ENCODE measurements at regions not wholly inside any gene's neighbourhood (a gene's known extent, or its start where the extent isn't known, plus 50 kb on each side); places are given as distances from the start of the nearest gene placed in this dataset.
"Not testable (repeated sequence)": the region's sequence is repeated elsewhere in the genome, so short reads cannot be mapped to it uniquely, and the experiment has no call there.

DNA sequence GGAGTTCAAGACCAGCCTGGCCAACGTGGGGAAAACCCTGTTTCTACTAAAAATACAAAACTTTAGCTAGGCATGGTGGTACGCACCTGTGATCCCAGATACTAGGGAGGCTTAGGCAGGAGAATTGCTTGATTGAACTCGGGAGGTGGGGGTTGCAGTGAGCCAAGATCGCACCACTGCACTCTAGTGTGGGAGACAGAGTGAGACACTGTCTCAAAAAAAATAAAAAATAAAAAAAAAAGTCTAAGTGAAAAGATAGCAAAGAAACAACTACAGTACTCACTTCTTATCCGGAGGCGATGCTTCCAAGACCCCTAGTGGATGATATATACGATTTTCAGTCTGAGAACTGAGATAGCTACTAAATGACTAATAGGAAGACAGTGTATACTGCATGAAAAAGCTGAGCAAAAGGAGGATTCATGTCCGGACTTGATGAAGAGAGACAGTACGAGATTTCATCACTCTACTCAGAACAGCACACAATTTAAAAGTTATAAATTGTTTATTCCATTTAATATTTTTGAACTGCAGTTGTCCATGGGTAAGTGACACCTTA is 138.7 kb upstream of the GOLGA6L6 start:
- not testable (repeated sequence) for H3K4me3 ChIP-seq (ENCODE audit: low read depth, low read length); H3K4me1 ChIP-seq; H3K9me3 ChIP-seq; H3K27me3 ChIP-seq; H3K36me3 ChIP-seq; DNase-seq

DNA sequence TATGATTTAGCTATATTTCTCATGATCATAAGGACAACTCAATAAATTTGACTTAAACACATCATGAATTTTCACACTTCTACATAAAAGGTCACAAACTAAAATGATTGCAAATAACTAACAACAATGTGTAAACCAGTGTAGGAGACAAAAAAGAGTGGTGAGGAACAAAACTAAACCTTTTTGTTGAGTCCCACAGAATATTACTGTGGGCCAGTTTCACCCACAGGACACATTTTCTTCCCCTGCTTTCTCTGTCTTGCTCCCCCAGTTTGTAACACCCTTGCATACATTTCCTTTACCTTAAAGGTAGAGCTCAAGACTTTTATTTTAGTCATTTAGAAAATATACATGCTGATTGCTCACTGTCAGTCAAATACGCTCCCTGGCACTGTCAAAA is 130.9 kb upstream of the GOLGA6L6 start:
- H3K27me3 ChIP-seq, result no peaks in the 10 kb centered on the region
- no peak for DNase-seq
- TF ChIP-seq, protein P1, sequence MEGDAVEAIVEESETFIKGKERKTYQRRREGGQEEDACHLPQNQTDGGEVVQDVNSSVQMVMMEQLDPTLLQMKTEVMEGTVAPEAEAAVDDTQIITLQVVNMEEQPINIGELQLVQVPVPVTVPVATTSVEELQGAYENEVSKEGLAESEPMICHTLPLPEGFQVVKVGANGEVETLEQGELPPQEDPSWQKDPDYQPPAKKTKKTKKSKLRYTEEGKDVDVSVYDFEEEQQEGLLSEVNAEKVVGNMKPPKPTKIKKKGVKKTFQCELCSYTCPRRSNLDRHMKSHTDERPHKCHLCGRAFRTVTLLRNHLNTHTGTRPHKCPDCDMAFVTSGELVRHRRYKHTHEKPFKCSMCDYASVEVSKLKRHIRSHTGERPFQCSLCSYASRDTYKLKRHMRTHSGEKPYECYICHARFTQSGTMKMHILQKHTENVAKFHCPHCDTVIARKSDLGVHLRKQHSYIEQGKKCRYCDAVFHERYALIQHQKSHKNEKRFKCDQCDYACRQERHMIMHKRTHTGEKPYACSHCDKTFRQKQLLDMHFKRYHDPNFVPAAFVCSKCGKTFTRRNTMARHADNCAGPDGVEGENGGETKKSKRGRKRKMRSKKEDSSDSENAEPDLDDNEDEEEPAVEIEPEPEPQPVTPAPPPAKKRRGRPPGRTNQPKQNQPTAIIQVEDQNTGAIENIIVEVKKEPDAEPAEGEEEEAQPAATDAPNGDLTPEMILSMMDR (IDR thresholded peaks at IDR 0.05; ENCODE audit: low read depth, low read length), result no peak
- no peaks in the 10 kb centered on the region for H3K36me3 ChIP-seq
- no peaks in the 10 kb centered on the region for H3K9me3 ChIP-seq
- no peak overlapping the region for H3K4me3 ChIP-seq (ENCODE audit: low read depth, low read length)
- no peaks in the 10 kb centered on the region for H3K4me1 ChIP-seq

DNA sequence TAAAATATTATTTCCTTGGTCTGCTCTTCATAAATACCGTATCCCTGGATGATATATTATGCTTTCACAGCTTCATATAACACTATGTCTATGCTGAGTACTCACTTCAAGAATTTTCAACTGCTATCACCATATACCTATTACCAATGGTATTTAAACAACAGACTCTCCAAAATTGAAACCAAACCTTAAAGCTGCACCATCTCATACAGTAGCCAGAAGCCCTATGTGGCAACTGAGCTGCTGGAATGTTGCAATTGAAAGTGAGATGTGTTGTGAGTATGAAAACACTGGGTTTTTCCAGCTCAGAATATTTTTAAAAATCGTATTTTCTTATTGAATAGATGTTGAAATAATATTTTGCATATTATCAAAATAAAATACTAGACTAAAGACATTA is 130.1 kb upstream of the GOLGA6L6 start:
- no peak overlapping the region for H3K4me3 ChIP-seq (ENCODE audit: low read depth, low read length)
- no peaks in the 10 kb centered on the region for H3K4me1 ChIP-seq
- DNase-seq, result no peak
- H3K9me3 ChIP-seq, result no peaks in the 10 kb centered on the region
- TF ChIP-seq, protein P1 (IDR thresholded peaks at IDR 0.05; ENCODE audit: low read depth, low read length), result no peak
- H3K27me3 ChIP-seq, result no peaks in the 10 kb centered on the region
- H3K36me3 ChIP-seq, result no peaks in the 10 kb centered on the region

DNA sequence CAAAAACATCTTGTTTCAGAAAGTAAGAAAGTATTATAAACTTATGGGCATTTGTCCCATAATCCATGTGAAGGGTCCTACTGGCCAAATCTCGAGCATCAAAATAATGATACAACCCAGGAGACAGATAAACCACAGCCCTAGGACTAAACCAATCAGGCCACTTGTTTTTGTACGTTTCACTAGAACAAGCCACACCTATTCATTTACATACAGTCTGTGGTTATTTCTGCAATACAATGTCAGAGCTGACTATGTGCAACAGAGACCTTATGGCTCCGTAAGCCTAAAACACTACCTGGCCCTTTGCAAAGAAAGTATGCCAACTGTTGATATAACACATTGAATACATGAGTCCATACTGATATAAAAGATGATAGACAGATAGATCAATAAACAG is 124.8 kb upstream of the GOLGA6L6 start:
- H3K27me3 ChIP-seq; H3K36me3 ChIP-seq; DNase-seq; H3K4me1 ChIP-seq; H3K9me3 ChIP-seq; H3K4me3 ChIP-seq (ENCODE audit: low read depth, low read length): not testable (repeated sequence)

DNA sequence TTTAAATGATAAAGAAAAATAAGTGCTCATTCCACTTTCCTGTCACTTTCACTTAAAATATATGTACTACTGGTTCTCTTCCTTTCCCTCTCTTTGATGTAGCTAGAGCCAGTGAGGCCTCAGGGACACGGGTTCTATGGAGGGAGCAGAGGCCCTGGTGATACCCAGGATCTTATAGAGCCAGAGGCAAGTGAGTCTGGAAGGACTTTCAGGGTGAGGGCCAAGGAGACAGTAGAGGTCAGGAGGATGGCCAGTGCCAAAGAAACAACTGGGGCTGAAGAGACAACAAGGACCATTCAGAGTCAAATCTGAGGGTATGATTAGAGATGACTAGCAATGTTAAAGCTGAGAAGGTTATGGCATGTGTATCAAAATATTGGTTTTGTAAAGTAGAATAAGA is 124.1 kb upstream of the GOLGA6L6 start:
- H3K36me3 ChIP-seq, result no peaks in the 10 kb centered on the region

DNA sequence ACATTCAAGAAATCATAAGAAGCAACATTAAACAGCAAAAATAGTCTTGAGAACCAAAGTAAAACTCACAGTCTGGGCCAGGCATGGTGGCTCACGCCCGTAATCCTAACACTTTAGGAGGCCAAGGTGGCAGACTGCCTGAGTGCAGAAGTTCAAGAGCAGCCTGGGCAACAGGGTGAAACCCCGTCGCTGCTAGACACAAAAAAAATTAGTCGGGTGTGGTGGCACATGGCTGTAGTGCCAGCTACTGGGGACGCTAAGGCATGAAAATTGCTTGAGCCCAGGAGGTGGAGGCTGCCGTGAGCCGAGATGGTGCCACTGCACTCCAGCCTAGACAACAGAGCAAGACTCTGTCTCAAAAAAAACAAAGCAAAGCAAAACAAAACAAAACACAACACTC is 117.7 kb upstream of the GOLGA6L6 start:
- Histone ChIP-seq H3K4me1 (no peaks in the 10 kb centered on the region), H3K27me3 (no peaks in the 10 kb centered on the region), H3K4me3 (ENCODE audit: low read depth, low read length) (no peak overlapping the region), H3K36me3 (no peaks in the 10 kb centered on the region), H3K9me3 (no peaks in the 10 kb centered on the region; the same call in 1 of the 2 replicates)
- TF ChIP-seq, protein P1 (IDR thresholded peaks at IDR 0.05; ENCODE audit: low read depth, low read length), result no peak
- no peak for DNase-seq

More for the DNA sequence above, 124.1 kb upstream of the GOLGA6L6 start:
- DNase-seq, result no peak
- Histone ChIP-seq H3K27me3 (no peaks in the 10 kb centered on the region), H3K4me1 (no peaks in the 10 kb centered on the region), H3K9me3 (no peaks in the 10 kb centered on the region), H3K4me3 (ENCODE audit: low read depth, low read length) (no peak overlapping the region)
- TF ChIP-seq, protein P1 (IDR thresholded peaks at IDR 0.05; ENCODE audit: low read depth, low read length), result no peak

DNA sequence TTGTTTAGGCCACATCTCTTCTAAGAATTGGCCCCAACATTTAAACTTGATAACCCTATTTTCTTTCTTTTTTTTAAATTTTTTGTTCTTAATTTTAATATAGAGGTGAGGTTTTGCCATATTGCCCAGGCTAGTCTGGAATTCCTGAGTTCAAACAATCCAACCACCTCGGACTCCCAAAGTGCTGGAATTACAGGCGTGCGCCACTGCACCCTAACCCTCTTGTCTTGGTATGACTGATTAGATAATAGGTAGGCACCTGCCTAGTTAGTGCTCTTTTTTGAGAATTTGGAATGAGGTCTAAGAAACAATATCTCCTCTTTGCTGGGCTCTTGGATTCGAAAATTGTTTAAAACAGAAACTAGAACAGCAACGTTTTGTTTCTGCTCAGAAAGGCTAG is 116.4 kb upstream of the GOLGA6L6 start:
- no peak overlapping the region for H3K4me3 ChIP-seq (ENCODE audit: low read depth, low read length)
- DNase-seq, result no peak
- H3K36me3 ChIP-seq, result no peaks in the 10 kb centered on the region
- no peaks in the 10 kb centered on the region for H3K4me1 ChIP-seq
- H3K27me3 ChIP-seq, result no peaks in the 10 kb centered on the region
- TF ChIP-seq, protein P1 (IDR thresholded peaks at IDR 0.05; ENCODE audit: low read depth, low read length), result no peak
- no peaks in the 10 kb centered on the region; the same call in 1 of the 2 replicates for H3K9me3 ChIP-seq

All from BE2C (cell line).